NCI-H1092 (cell line): ENCODE measurements at regions not wholly inside any gene's neighbourhood (a gene's known extent, or its start where the extent isn't known, plus 50 kb on each side); places are given as distances from the start of the nearest gene placed in this dataset.
"Not testable (repeated sequence)": the region's sequence is repeated elsewhere in the genome, so short reads cannot be mapped to it uniquely, and the experiment has no call there.

Experiments
- DNase-seq: peaks from one replicate; lab custom pipeline; 2025; lab: John Stamatoyannopoulos, UW

GRCh38 chr6:4374216-4374615 lies 238.8 kb upstream of the ECI2 start:
- no peak for DNase-seq

DNA sequence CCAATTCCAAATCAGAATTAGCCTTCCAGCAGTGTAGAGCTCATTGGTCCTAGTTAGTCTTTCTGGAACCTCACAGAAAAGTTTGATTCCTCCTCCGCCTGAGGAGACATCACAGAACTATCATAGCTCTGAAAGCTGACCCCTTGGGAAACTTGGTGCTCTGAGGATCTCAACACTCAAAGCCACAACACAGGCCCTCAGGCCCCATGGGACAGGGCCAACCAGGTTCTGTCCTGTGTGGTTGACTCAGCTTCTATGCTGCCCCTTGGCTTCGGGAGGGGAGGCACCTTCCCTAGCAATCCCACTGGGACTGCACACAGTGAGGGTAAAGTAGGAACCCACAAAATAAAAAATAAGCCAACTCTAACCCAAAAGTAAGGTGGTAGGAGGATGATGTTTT lies 237.5 kb upstream of the ECI2 start:
- DNase-seq = no peak

DNA sequence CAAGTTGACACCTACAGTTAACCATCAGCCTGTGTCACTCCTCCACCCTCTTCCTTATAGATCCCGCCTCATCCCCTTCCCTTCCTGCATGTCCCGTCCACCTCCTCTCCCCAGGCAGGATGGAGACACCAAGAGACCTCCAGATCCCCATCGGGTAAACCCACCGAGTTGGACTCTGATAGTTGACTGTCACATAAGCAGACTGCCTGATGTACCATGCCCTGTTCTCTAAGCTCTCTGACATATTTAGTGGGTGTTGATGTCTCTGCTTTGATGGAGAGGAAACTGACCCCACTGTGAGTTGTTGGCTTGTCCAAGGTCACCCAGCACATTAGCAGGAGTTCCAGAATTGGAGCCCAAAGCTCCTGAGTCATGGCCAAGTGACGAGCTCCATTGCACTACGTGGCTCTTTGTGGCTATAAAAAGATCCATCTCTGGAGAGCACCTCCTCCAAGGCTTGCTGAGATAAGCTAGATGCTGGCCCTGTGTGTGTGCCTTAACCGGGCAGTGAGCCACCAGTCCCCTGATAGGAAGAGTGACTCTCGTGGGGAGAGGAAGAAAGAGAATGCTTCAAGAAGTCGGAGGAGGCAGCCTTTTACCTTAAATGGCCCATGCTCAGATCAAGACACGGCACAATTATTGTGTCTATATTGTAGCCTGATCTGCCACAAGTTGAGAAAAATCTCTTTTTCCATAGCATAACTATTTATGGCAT lies 236.0 kb upstream of the ECI2 start:
- no peak for DNase-seq

- DNase-seq = no peak
Observed at GRCh38 chr6:4370066-4370465, 234.7 kb upstream of the ECI2 start.

DNA sequence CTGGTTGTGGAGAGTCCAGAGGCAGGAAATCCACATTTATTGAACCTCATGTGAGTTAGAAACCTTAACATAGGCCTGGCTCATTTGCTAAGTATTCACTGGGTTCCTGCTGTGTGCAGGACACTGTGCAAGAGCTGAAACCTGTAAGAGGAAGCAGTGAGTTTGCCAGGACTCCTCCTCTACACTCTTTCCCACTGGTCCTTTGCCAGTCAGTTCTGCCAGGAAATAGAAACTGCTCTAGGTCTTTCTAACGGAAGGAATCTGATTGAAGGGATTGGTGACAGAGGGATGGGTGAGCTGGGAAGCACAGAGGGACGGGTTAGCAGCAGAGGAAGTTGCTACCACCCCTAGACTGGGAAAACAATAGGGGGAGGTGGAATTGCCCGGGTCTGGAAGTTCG lies 234.2 kb upstream of the ECI2 start:
- DNase-seq = no peak

DNA sequence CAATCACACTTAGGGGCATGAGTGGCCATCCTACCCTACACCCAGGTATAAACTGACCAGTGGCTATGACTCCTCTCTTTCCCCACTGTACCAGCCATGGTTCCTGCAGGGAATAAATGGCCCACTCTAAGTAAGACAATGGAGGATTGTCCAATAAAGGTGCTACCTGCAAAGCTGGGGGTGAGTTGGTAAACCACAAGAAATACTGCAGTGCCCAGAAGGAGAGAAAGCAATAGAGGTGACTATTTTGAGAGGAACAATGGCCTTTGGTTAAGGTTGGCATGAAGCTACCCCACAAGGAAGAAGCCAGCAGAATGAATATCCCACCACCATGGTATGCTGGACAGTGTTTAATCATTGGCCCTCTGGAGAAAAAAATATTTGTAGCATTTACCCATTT lies 233.3 kb upstream of the ECI2 start:
- no peak for DNase-seq

GRCh38 chr6:4367643-4368042 lies 232.3 kb upstream of the ECI2 start:
- no peak for DNase-seq

DNA sequence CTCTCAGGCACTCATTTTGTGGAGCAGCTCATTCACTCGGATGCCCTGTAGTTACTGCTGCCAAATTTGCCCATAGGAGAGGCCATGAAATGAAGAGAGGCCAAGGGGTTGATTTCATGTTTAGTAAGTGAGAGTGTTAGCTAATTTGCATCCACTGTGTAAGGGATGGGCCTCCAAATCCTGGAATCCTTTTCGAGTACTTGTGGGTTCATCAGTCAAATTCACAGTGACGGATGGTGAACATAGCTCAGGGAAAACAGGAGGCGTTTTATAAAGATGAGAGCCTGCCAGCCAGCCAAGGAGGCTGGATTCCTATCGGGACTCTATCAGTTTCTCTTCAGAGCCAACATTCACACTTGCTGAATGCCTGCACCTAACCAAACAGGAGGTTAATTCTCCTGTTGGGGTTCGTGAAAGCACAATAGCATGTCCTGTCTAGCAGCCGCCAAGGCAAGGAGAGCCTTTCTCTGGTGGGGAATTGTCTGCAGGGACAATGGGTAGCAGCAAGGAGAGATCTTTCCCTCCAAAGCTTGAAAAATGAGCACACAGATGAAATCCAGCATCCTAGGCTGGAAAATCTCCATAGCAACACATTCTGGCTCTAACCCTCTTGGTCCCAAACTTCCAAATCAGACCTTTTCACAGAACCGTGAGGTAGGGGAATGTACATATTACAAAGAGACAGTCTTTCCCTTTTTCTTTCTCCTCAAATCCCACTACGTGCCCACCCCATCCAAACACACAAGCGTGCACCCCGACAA lies 231.4 kb upstream of the ECI2 start:
- DNase-seq = no peak

GRCh38 chr6:4365686-4366085 lies 230.3 kb upstream of the ECI2 start:
- DNase-seq = no peak

- no peak for DNase-seq
Observed at GRCh38 chr6:4364711-4365110, 229.3 kb upstream of the ECI2 start.

- no peak for DNase-seq
Observed at GRCh38 chr6:4364172-4364571, 228.8 kb upstream of the ECI2 start.

GRCh38 chr6:4363656-4364055 lies 228.3 kb upstream of the ECI2 start:
- no peak for DNase-seq

GRCh38 chr6:4362326-4362725 lies 227.0 kb upstream of the ECI2 start:
- no peak for DNase-seq

DNA sequence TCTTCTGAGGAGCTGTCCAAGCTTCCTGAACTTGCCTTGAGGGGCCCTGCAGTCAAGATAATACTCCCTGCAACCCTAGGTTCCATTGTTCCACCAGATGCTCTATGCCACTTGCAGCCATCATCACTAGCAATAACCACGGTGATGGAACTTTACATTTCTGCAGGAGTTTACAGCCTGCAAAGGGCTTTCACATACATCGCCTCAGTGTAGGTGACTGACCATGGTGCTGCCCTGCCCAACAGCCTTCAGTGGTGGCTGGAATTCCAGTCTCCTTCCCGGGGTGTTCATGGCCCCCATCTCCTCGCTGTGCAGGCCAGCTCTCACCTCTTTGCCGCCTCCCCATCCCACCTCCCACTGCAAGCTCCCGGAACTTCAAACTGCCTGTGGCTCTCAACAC lies 225.5 kb upstream of the ECI2 start:
- DNase-seq = no peak

DNA sequence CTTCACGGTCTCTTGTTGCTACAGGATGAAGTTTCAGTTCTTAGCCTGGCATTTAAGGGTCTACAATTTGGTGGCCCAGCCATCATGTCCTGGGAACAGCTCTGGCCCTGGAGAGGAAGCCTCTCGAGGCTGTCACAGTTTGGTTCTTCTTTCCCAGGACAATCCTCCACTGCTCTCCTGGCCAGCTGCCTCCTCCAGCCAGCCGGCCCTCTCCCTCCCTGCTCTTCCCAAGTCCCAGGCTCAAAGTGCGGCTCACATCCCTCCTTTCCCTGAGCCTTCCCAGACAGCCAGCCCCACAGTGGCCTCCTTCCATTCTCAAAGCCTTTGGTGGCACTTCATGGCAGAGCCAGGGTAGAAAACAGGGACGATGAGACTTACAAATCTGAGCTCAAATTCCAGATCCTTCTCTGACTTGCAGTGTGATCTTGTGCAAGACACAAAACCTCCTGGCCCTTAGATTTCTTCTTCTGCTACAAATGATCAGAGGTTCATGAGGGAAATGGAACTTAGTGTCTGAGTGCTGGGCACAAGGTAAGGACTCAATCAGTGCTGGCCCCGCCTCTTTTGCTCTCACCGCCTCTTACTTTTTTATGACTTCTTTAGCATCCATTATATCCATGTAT lies 223.8 kb upstream of the ECI2 start:
- DNase-seq = no peak

- no peak for DNase-seq
Observed at GRCh38 chr6:4358414-4359107, 223.2 kb upstream of the ECI2 start.

GRCh38 chr6:4357660-4358152 lies 222.3 kb upstream of the ECI2 start:
- not testable (repeated sequence) for DNase-seq

GRCh38 chr6:4356899-4357659 lies 221.7 kb upstream of the ECI2 start:
- no peak for DNase-seq

DNA sequence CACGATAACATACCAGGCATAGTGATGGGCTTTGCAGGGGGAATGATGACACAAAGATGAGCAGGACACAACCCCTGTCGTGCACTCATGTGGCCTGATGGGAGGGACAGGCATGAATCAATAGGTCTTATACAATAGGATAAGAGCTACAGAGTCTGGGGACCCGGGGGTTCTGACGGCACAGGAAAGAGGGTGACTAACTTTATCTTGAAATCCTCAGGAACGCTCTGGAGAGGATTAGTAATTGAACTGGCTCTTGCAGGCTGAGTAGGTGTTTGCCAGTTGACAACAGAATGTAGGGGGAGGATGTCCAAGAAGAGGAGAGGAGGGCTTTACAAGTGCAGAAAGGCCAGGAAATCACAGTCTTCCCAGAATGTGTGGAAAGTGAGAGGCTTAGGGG lies 219.9 kb upstream of the ECI2 start:
- no peak for DNase-seq

DNA sequence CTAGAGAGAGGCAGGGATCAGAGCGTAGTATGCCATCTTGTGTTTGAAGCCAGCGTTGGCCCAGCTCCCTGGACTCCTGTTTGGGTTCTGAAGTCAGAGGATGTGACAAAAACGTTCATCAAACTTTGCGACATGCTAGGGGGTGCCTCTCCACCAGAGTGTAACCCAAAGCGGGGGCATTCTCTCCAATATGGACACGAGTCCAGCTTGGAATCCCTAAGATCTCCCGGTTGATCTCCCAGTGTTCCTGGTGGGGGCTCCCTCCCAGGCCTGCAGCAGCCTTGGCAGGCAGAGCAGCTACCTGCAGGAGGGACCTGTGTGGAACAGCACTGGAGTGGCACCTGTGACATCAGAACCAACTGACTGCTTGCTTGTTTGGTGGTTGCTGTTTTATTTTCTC lies 218.8 kb upstream of the ECI2 start:
- DNase-seq = no peak

DNA sequence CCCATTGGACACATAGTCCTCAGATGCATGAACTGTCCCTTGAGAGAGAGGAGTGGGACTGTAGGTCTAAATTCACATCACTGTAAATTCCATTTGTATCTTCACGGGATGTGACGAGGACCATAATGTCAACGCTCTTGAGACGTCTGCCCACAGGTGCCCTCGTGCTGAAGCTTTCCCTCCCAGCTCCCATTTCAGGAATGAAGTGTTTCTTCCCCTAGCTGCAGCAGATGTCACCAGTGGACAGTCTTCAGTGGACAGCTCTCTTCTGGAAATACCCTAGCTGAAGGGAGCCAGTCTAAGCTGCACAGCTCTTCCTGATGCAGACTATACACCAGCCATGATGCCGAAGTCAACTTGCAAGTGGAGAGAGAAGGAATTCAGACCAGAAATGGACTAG lies 217.4 kb upstream of the ECI2 start:
- DNase-seq = no peak

DNA sequence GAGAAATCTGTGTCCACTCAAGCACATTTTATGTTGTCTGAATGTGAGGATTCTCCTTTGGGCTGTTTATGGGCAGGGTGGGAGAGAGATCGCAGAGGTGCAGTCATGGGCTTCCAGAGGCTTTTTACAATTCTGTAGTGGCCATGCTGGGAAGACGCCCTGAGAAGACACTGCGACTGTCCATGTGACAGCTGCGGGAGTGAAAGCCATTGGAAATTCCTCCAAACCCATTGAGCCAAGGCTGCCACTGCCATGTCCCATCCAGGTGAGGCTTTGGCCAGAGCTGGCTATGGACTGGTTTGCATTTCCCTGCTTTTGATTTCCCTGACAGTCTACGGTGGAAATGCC lies 216.9 kb upstream of the ECI2 start:
- DNase-seq = no peak
